ENCODE measurements at regions not wholly inside any gene's neighbourhood (a gene's known extent, or its start where the extent isn't known, plus 50 kb on each side); places are given as distances from the start of the nearest gene placed in this dataset.

DNA sequence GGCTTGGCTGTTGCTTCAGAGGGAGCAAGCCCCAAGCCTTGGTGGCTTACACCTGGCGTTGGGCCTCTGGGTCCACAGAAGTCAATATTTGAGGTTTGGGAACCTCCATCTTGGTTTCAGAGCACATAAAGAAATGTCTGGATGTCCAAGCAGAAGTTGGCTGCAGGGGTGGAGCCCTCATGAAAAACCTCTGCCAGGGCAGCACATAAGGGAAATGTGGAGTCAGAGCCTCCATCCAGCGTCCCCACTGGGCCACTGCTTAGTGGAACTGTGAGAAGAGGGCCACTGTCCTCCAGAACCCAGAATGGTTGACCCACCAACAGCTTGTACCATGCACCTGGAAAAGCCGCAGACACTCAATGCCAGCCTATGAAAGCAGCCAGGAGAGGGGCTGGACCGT lies 573.5 kb upstream of the ZWINT start:
- Histone ChIP-seq H3K9me3 (replicated peaks) (peaks cover 10% of the 10 kb centered on the region), H3K27ac (replicated peaks) (no peak overlapping the region), H3K4me1 (no peaks in the 10 kb centered on the region), H3K4me3 (no peak overlapping the region), H3K36me3 (no peaks in the 10 kb centered on the region), H3K27me3 (ENCODE audit: low read depth) (no peaks in the 10 kb centered on the region)
- no peak for DNase-seq
- TF ChIP-seq CTCF (IDR thresholded peaks at IDR 0.05; ENCODE audit: borderline replicate concordance), result no peak
- intact Hi-C loops (cut with micrococcal nuclease), result no loop called here

DNA sequence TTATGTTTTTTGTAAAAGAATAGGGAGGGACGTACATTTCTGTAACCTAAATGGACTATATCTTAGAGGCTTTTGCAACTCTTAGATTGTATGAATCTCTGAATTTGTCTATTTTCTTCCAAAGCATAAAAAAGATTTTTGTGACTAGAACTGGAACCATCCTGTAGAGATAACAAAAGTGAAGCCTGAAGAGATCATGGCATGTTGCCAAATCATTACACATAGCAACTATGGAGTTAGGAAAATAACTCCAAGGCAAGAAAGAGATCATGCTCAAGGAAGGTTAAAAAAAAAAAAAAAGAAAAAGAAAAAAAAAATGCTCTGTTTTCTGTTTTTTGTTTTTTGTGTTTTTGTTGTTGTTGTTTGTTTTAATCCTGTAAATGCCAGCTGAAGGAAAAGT lies 567.7 kb upstream of the ZWINT start:
- no peak for TF ChIP-seq CTCF (IDR thresholded peaks at IDR 0.05; ENCODE audit: borderline replicate concordance)
- H3K9me3 ChIP-seq (replicated peaks), result peaks cover 18% of the 10 kb centered on the region

GRCh38 chr10:56927701-56928100 lies 566.6 kb upstream of the ZWINT start:
- no peak for TF ChIP-seq CTCF (IDR thresholded peaks at IDR 0.05; ENCODE audit: borderline replicate concordance)

More for the DNA sequence above, 567.7 kb upstream of the ZWINT start:
- no peak overlapping the region for H3K4me3 ChIP-seq
- H3K36me3 ChIP-seq, result no peaks in the 10 kb centered on the region
- intact Hi-C loops (cut with micrococcal nuclease), result no loop called here
- DNase-seq, result no peak
- no peaks in the 10 kb centered on the region for H3K27me3 ChIP-seq (ENCODE audit: low read depth)
- no peaks in the 10 kb centered on the region for H3K4me1 ChIP-seq
- no peak overlapping the region for H3K27ac ChIP-seq (replicated peaks)

GRCh38 chr10:56920601-56921261 lies 559.7 kb upstream of the ZWINT start:
- Histone ChIP-seq H3K27me3 (ENCODE audit: low read depth) (no peaks in the 10 kb centered on the region), H3K9me3 (replicated peaks) (peaks cover 23% of the 10 kb centered on the region), H3K27ac (replicated peaks) (no peak overlapping the region), H3K4me1 (no peaks in the 10 kb centered on the region), H3K36me3 (no peaks in the 10 kb centered on the region), H3K4me3 (no peak overlapping the region)
- no peak for DNase-seq
- intact Hi-C loops (cut with micrococcal nuclease), result no loop called here
- TF ChIP-seq CTCF (IDR thresholded peaks at IDR 0.05; ENCODE audit: borderline replicate concordance), result no peak

More at GRCh38 chr10:56927701-56928100, 566.6 kb upstream of the ZWINT start:
- Histone ChIP-seq H3K4me1 (no peaks in the 10 kb centered on the region), H3K27ac (replicated peaks) (no peak overlapping the region), H3K27me3 (ENCODE audit: low read depth) (no peaks in the 10 kb centered on the region), H3K36me3 (no peaks in the 10 kb centered on the region), H3K9me3 (replicated peaks) (peaks cover 23% of the 10 kb centered on the region), H3K4me3 (no peak overlapping the region)
- intact Hi-C loops (cut with micrococcal nuclease), result no loop called here
- no peak for DNase-seq

DNA sequence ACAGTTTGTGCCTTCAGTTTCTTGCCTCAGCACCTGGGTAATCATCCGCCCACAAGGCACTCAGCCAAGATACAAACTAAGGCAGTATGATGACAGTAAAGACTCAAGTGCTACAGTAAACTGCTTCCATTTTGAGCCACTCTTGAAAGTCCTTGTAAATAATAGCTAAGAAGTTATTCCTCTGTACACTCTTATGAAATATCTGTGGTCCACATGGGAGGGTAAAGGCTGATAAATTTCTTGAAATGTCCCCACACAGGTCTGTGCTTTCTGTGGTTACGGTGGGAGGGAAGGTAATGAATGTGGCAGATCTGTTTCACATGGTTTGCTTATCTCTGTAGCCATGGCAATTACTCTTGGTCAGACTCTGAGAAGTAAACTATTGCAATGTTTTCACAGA lies 551.0 kb upstream of the ZWINT start:
- no peak overlapping the region for H3K27ac ChIP-seq (replicated peaks)
- TF ChIP-seq CTCF (IDR thresholded peaks at IDR 0.05; ENCODE audit: borderline replicate concordance), result no peak
- H3K4me3 ChIP-seq, result no peak overlapping the region
- H3K4me1 ChIP-seq, result no peaks in the 10 kb centered on the region
- H3K27me3 ChIP-seq (ENCODE audit: low read depth), result no peaks in the 10 kb centered on the region
- H3K9me3 ChIP-seq (replicated peaks), result peaks cover 2% of the 10 kb centered on the region
- DNase-seq, result no peak
- H3K36me3 ChIP-seq, result no peaks in the 10 kb centered on the region
- intact Hi-C loops (cut with micrococcal nuclease), result no loop called here

All from left ventricle myocardium inferior (tissue), 1 donor.